ENCODE measurements at regions not wholly inside any gene's neighbourhood (a gene's known extent, or its start where the extent isn't known, plus 50 kb on each side); places are given as distances from the start of the nearest gene placed in this dataset.

DNA sequence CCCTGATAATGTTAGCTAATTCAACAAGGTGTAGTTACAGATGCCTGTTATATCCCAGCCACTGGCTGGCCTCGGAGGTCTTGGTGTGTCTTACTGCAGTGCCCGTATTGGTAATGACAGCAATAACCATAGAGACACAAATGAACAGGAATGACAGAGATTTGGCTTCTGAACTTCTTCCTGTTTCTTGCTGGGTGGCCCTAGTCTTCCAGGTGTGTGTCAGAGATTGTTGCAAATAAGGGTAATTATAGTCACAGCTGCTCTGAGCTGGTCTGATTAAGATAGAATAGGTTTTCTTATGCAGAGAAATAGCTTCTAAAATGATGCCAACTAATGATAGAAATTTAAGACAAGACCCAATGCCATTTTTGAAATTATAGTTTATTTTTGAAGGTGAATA lies 64.1 kb upstream of the MAD2L1 start:
- no peak for TF ChIP-seq POLR2A (IDR thresholded peaks at IDR 0.05; ENCODE audit: extremely low read depth, insufficient read length)
- TF ChIP-seq, protein P1, sequence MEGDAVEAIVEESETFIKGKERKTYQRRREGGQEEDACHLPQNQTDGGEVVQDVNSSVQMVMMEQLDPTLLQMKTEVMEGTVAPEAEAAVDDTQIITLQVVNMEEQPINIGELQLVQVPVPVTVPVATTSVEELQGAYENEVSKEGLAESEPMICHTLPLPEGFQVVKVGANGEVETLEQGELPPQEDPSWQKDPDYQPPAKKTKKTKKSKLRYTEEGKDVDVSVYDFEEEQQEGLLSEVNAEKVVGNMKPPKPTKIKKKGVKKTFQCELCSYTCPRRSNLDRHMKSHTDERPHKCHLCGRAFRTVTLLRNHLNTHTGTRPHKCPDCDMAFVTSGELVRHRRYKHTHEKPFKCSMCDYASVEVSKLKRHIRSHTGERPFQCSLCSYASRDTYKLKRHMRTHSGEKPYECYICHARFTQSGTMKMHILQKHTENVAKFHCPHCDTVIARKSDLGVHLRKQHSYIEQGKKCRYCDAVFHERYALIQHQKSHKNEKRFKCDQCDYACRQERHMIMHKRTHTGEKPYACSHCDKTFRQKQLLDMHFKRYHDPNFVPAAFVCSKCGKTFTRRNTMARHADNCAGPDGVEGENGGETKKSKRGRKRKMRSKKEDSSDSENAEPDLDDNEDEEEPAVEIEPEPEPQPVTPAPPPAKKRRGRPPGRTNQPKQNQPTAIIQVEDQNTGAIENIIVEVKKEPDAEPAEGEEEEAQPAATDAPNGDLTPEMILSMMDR (IDR thresholded peaks at IDR 0.05; ENCODE audit: low read depth, low read length) = no peak
